GM18951 (cell line): ENCODE measurements at regions not wholly inside any gene's neighbourhood (a gene's known extent, or its start where the extent isn't known, plus 50 kb on each side); places are given as distances from the start of the nearest gene placed in this dataset.

Experiments used
- POLR2A ChIP-seq: IDR thresholded peaks from 4 replicates; pipeline ENCODE4 v1.6.1; 2011; ENCODE audit warnings: mild to moderate bottlenecking; ENCODE audit not compliant: insufficient read length, insufficient read depth; ENCODE audit errors: extremely low read depth
- in situ Hi-C: fragments of 300-500 bp; cut with MboI; formaldehyde crosslinking; loops from one replicate; pipeline ENCODE4 v1.12.0; 2022; ENCODE audit warnings: low sequenced_read_pairs, mixed read lengths, inconsistent platforms; ENCODE audit not compliant: unreplicated experiment

DNA sequence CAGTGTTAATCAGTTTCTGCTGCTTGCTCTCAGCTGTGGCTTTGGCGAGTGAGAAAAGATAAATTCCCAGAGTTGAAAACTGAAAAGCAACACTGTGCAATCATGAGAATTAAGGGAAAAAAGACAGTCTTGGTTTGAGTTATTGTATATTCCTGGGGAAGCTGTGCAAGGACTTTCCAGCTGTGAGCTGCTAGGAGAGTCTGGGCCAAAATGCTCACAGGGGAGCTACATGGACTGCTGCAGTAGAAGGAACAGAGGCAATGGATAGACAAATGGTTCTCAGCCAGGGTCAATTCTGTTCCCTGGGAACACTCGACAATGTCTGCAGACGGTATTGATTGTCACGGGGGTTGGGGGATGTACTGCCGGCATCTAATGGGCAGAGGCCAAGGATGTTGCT lies 102.0 kb upstream of the ADAMTS18 start:
- no peak for TF ChIP-seq POLR2A
- in situ Hi-C loops, result no loop called here

DNA sequence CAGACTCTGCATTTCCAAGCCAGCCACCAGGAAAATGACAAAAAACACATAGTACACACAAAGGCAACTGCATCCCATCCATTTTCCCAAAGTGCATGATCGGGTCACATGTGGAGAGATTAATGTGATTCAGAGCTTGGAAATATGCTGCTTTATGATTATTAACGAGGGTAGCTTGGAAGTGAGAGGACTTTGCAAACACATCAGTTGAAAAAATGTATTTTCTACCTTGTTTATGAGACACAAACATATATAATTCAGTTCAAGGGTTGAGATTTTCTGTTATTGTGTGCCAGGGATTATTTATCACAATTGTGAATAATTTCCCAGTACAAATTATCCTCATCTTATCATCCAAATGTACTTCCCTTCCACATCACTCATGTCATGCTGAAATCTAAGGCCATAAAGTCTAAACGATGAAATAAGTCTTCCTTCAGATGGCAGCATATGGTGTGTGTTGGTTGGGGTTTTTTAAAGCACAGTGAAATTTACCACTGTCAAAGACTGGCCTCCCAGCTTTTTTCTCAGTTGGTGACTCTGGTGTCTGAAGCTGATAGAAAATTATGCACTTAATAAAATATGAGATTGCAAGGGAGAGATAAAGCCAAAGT lies 104.7 kb upstream of the ADAMTS18 start:
- TF ChIP-seq POLR2A, result no peak
- in situ Hi-C loops, result no loop called here

DNA sequence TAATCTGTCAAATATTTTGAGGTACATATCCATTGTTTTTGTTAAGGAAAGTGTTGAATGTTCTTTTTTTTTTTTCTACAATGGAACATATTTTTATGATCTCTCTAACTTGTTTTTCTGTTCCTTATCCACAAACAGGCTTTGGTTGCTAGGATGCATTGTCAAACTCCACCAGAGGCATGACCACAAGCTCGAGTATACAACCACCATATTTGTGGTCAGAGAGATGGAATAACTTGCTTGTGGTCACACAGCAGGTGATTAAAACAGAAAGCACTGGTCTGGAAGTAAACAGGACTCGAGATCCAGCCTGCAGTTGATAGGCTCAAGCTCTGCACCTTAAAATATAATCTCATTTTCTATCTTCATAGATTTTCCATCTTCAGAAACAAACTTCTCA lies 105.8 kb upstream of the ADAMTS18 start:
- in situ Hi-C loops, result no loop called here

DNA sequence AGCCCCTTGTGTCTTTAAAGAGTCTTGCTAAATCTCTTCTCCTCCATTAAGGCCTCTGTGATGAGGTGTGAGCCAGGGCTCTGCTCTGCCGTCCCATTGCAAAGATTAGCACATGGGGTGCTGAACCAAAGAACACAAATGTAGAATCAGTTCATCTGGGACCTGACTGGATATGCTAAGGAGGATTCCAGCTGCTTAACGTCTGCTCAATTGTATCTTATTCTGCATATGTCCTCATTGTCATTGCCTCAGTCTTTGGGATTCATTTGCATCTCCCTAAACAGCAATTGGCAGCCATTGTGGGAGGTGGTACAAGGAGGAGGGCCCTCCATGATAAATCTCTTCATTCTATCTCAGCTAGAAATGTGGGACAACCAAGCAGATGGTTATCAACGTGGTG lies 106.3 kb upstream of the ADAMTS18 start:
- in situ Hi-C loops, result no loop called here

More for the DNA sequence above, 105.8 kb upstream of the ADAMTS18 start:
- no peak for TF ChIP-seq POLR2A

DNA sequence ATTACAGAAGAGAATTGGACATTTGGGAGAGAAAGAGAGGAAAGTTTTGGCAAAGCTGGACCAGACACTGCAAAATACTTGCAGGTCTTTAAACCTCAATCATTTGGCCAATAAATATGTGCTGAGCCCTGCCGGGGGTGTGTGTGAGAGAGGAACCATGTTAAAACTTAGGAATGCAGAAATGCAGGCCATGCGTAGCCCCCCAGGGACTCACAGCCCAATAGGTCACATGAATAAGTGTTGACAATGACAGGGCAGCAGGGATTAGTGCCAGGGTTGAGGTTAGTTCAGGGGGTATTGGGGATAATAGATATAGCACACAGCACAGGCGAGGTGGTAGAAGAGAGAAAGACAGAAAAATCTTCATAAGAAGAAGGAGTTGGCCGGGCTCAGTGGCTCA lies 113.3 kb upstream of the ADAMTS18 start:
- in situ Hi-C loops, result no loop called here
- no peak for TF ChIP-seq POLR2A

More for the DNA sequence above, 106.3 kb upstream of the ADAMTS18 start:
- no peak for TF ChIP-seq POLR2A

DNA sequence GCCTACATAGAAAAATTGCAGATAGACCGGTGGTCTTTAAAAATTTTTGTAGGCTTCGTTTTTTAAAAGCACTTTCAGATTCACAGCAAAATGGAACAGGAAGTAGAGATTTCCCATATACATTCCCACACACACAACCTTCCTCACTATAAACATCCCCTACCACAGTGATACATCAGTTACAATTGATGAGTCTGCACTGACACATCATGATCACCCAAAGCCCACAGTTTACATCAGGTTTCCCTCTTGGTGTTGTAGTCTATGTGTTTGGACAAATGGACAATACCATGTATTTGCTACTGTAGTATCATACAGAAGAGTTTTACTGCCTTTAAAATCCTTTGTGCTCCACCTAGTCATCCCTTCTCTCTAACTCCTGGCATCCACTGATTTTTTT lies 113.9 kb upstream of the ADAMTS18 start:
- TF ChIP-seq POLR2A, result no peak
- in situ Hi-C loops, result no loop called here

DNA sequence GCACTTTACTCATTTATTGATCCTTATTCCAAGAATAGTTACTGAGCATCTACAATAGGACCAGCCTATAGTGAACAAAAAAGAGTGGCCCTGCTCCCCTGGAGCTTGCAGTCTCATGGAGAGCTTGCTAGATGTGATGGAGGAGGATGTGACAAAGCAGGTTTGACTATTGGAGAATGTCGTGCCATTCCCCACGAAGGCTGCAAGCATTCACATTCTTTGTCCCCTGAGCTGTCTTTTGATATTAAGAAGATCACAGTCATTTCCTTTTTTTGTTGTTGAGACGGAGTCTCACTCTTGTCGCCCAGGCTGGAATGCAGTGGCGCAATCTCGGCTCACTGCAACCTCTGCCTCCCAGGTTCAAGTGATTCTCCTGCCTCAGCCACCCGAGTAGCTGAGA lies 115.0 kb upstream of the ADAMTS18 start:
- in situ Hi-C loops, result no loop called here
- no peak for TF ChIP-seq POLR2A

DNA sequence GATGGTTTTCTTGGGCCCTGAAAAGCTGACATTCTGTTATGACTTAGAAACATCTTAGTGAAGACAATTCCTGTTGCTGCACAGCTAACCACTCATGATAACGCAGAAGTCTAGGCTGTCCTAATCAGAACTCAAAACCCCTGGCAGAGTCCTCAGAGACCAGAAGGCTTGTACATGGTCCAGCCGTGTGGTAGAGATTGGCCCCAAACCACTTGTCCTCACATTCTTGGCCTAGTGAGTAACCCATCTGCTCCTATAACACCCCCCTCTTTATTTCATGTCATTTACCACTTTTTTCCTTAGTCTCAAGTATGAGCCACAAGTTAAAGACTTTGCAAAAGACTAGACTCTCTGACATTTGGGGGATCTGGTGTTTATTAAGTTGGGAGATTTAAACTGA lies 116.5 kb upstream of the ADAMTS18 start:
- no peak for TF ChIP-seq POLR2A

DNA sequence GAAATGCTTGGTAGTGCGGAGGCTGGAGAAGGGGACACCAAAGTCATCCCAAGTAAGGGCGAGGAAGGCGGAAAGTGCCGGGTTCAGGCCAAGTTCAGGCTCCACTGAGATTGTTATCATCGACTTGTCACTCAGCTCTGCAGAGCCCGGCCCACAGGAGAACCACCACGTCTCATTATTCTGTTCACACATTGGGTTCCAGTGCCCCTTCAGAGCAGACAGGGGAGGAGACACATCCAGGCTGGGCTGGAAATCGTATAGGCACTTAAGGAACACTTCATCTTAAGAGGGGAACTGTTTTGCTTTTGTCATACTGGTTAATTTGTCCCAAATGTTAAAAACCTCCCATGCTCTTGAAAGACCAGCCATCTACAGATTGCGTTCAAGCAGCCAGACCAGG lies 118.3 kb upstream of the ADAMTS18 start:
- no peak for TF ChIP-seq POLR2A
- in situ Hi-C loops, result no loop called here

More for the DNA sequence above, 116.5 kb upstream of the ADAMTS18 start:
- in situ Hi-C loops, result no loop called here

DNA sequence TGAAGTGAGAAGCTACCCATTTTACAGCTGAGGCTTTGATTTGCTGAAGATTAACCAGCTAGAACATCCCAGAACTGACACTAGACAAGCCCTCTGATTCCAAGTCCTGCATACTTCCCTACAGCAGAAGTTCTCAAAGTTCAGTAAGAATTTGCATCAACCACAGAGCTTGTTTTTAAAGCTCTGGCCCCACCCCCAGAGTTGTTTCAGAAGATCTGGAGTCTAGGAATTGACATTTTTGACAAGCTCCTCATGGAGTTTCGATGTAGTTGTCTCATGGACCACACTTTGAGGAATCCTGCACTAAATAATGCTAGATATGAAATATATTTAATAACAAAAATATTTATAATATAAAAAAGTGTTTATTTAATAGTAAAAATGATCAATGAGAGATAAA lies 120.3 kb upstream of the ADAMTS18 start:
- in situ Hi-C loops, result no loop called here
- no peak for TF ChIP-seq POLR2A

DNA sequence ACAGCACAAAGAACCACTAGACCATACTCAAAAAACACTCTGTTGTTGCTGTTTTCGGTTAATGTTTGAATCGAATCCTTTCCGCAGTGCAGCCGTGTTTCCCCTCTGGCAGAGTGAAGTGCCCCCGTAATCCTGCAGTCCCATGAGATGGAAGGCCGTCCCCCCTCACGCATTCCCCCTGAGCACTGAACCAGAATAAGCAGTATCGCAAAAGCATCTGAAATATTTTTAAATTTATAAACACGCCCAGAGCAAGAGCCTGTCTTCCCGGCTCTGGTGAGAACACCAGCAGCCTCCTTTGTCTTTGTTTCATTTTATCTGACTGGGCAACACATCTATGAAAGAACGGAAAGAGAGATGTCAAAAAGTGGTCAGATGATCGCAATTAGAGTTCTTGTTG lies 121.0 kb upstream of the ADAMTS18 start:
- in situ Hi-C loops, result no loop called here
- TF ChIP-seq POLR2A, result no peak

DNA sequence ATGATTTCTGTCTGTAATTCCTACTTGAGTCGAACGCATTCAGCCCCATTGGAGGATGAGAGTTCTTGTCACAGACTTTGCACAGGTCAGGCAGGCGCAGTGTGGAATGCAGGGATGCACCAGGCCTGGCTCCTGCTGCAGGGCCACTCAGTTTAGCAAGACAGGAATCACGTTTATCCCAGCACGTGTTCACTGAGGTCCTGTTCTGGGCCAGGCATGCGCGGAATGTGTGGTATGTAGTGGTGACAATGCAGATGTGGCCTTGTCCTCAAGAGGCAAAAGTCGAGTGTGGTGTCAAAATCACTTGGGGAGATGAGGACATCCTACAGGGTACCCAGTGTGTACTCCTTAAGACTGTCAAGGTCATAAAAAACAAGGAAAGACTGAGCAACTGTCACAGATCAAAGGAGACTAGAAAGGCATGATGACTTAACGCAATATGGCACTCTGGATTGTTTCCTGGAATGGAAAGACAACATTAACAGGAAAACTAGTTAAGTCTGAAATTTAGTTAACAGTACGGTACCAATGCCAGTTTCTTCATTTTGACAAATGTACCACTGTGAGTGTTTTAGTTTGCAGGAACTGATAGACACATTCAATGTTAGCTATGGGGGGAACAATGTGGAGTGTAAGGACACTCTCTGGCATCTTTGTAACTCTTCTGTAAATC lies 121.5 kb upstream of the ADAMTS18 start:
- no peak for TF ChIP-seq POLR2A
- in situ Hi-C loops, result no loop called here

DNA sequence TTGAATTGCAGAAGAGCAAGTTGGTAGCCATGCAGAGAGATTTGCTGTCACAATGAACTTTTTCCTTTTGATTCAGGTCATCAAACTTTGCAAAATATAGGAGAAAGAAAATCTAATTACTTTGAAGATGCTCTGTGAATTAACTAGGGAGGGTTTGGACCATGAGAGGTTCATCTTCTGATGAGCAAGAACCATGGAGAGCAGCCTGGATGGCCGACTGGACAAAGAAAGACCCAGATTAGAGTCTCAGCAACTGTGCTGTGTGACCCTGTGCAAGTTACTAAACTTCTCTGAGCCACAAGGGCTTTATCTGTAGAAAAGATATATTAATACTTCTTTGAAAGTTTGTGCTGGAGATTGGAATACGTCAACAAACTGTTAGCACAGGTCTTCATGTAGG lies 122.6 kb upstream of the ADAMTS18 start:
- in situ Hi-C loops, result no loop called here
- TF ChIP-seq POLR2A, result no peak

DNA sequence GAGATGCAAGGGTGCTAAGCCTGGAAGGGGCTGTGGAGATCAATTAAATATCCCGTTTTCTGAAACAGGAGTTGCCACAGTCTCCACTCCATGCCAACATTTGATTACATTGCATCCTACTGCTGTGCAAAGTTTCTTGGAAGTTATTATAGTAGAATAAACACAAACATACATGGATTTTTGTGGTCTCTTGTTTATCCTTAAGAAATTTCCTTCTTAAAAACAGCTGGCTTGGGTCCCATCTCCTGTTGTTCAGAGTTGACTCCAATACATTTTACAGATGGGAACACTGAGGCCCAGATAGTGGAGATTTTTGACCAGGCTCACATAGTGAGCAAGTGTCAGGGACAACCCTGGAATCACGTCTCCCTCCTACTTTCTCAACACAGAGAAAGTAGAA lies 124.0 kb upstream of the ADAMTS18 start:
- no peak for TF ChIP-seq POLR2A

DNA sequence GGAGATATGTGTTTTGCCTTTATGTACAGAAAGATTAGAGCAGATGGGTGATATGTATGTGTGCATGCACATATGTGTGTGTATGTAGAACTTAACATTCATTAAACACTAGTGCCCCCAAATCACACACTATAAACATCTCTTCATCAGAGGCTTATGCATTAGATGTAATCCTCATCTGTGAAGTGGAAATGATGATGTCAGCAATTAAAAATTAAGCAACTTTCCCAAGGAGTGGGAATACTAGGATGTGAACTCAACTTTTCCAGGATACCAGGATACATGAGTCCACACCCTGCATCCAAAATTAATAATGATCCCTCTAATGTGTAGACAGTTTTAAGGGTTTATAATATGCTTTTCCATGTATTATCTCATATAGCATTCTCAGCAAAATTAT lies 127.7 kb upstream of the ADAMTS18 start:
- TF ChIP-seq POLR2A, result no peak
- in situ Hi-C loops, result no loop called here

More for the DNA sequence above, 124.0 kb upstream of the ADAMTS18 start:
- in situ Hi-C loops, result no loop called here

DNA sequence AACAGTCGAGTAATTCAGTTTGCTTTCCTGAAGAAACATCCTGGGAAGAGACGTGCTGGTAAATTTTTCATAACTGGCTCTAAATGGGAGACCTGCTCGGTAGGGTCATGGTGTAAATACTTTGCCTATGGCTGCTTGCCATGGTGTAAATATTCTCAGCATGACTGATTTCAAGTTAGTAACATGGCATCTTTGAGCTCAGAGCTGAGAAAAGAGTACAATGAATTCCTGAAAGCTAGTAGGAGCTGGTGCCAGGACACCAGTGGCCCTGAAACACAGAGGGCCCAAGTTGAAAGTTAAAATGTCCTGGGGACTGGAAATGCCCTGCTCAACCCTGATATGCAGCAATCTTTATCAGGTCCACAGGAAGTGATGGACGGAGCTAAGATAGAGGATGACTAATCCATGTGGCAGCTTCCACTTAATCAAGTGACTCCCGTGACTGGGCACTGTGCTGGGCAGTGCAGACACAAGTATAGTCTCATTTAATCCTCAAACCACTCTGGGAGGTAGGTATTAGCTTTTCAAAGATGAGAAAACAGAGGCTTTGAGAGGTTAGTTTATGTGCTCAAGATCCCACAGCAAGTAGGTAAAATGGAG lies 130.1 kb upstream of the ADAMTS18 start:
- in situ Hi-C loops, result no loop called here
- no peak for TF ChIP-seq POLR2A
